Vagina (tissue), 2 donors: ENCODE measurements at regions not wholly inside any gene's neighbourhood (a gene's known extent, or its start where the extent isn't known, plus 50 kb on each side); places are given as distances from the start of the nearest gene placed in this dataset.

Experiments used
- CTCF ChIP-seq, 3 experiments: fragments of 450-650 bp in 2 of 3; fragments of 200-600 bp in 1 of 3; sonication (generic) in 1 of 3; IDR thresholded peaks; one replicate each; pipeline ENCODE4 v1.5.1; 2017 to 2019; ENCODE audit warnings: antibody characterized with exemption in 3 of 3, mild to moderate bottlenecking in 2 of 3, moderate library complexity in 2 of 3
- POLR2AphosphoS5 ChIP-seq, 2 donors: sonication (generic); formaldehyde crosslinking; IDR thresholded peaks; one replicate each; pipeline ENCODE4 v1.9.0; 2017; ENCODE audit warnings: antibody characterized with exemption in 2 of 2, mild to moderate bottlenecking in 2 of 2, low read depth in 1 of 2; ENCODE audit not compliant: insufficient read depth in 1 of 2

- no peak for TF ChIP-seq POLR2AphosphoS5 (IDR thresholded peaks at IDR 0.05; ENCODE audit: insufficient read depth in 1 of 2, low read depth in 1 of 2)
- no peak for TF ChIP-seq CTCF (IDR thresholded peaks at IDR 0.05)
Observed at GRCh38 chr9:88927510-88927909, 63.8 kb upstream of the S1PR3 start.
